Thyroid gland (tissue), 4 donors: ENCODE measurements at regions not wholly inside any gene's neighbourhood (a gene's known extent, or its start where the extent isn't known, plus 50 kb on each side); places are given as distances from the start of the nearest gene placed in this dataset.

ENCODE experiments used
- DNase-seq, 2 donors: peaks; one replicate each; pipeline ENCODE4 v3.0.0-alpha.2; 2019
- H3K27ac ChIP-seq, 3 donors: fragments of 200-600 bp; sonication (generic); 1 replicate in 2 of 3; 2 replicates in 1 of 3; pipeline ENCODE4 v1.5.1; 2016 to 2019; ENCODE audit warnings: mild to moderate bottlenecking in 1 of 3, moderate library complexity in 1 of 3
- H3K27me3 ChIP-seq: fragments of 200-600 bp; sonication (generic); one replicate; pipeline ENCODE4 v1.5.1; 2019
- H3K36me3 ChIP-seq, 2 donors: fragments of 200-600 bp; sonication (generic); one replicate each; pipeline ENCODE4 v1.5.1; 2016 to 2019
- H3K4me1 ChIP-seq, 2 donors: fragments of 200-600 bp; sonication (generic); one replicate each; pipeline ENCODE4 v1.5.1; 2017 to 2019
- H3K4me3 ChIP-seq, 3 donors: fragments of 200-600 bp; sonication (generic); replicated peaks in 1 of 3; 1 replicate in 2 of 3; 2 replicates in 1 of 3; pipeline ENCODE4 v1.5.1; 2016; ENCODE audit warnings: mild to moderate bottlenecking in 1 of 3
- H3K9me3 ChIP-seq: fragments of 200-600 bp; sonication (generic); one replicate; pipeline ENCODE4 v1.5.1; 2017
- POLR2A ChIP-seq, 2 donors: fragments of 450-650 bp; IDR thresholded peaks; one replicate each; pipeline ENCODE4 v1.6.1; 2017; ENCODE audit warnings: antibody characterized with exemption in 2 of 2, mild to moderate bottlenecking in 2 of 2, moderate library complexity in 1 of 2
- WGBS, 2 donors: methylation state at CpG; one replicate each; pipeline ENCODE4 v1.1.5; 2017; 5-methylcytosine and 5-hydroxymethylcytosine counted together
- intact Hi-C: fragments of 100-400 bp; cut with DNase I; formaldehyde crosslinking; loops from one replicate; pipeline ENCODE4 v1.15.1; 2023
- TF ChIP-seq, protein P1 (sequence below), 6 experiments: fragments of 200-600 bp in 3 of 6; fragments of 450-650 bp in 3 of 6; sonication (generic) in 3 of 6; IDR thresholded peaks; one replicate each; pipeline ENCODE4 v1.5.1; 2016 to 2019; ENCODE audit warnings: antibody characterized with exemption in 6 of 6, mild to moderate bottlenecking in 2 of 6, inconsistent platforms in 1 of 6, moderate library complexity in 1 of 6

DNA sequence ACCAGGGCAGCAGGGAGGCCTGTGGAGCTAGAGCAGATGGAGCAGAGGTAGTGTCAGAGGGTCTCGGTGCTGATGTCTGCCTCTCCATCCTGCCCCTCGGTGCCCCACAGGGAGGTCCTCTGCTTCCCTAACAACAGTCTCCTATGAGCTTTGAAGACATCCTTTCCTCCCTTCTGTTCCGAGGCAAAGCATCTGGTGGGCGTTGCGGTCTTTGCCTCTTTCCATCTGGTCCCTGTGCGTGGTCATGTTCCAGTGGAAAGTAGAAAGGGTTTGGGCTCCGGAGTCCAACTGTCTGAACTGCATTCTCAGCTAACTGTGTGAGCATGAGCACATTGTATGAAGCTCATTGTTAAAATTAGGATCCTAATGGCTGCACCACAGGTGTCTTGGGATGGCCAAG is 370.6 kb downstream of the AACS start:
- Histone ChIP-seq H3K27ac (no peak overlapping the region), H3K36me3 (no peaks in the 10 kb centered on the region), H3K27me3 (no peaks in the 10 kb centered on the region), H3K4me3 (no peak overlapping the region), H3K4me1 (no peaks in the 10 kb centered on the region), H3K9me3 (no peaks in the 10 kb centered on the region)
- WGBS, 2 donors: 88 to 92% methylated on average over 7 of the region's 7 CpGs
- DNase-seq: no peak
- intact Hi-C loops: no loop called here
- no peak for TF ChIP-seq POLR2A (IDR thresholded peaks at IDR 0.05)
- TF ChIP-seq, protein P1, sequence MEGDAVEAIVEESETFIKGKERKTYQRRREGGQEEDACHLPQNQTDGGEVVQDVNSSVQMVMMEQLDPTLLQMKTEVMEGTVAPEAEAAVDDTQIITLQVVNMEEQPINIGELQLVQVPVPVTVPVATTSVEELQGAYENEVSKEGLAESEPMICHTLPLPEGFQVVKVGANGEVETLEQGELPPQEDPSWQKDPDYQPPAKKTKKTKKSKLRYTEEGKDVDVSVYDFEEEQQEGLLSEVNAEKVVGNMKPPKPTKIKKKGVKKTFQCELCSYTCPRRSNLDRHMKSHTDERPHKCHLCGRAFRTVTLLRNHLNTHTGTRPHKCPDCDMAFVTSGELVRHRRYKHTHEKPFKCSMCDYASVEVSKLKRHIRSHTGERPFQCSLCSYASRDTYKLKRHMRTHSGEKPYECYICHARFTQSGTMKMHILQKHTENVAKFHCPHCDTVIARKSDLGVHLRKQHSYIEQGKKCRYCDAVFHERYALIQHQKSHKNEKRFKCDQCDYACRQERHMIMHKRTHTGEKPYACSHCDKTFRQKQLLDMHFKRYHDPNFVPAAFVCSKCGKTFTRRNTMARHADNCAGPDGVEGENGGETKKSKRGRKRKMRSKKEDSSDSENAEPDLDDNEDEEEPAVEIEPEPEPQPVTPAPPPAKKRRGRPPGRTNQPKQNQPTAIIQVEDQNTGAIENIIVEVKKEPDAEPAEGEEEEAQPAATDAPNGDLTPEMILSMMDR (IDR thresholded peaks at IDR 0.05): no peak

DNA sequence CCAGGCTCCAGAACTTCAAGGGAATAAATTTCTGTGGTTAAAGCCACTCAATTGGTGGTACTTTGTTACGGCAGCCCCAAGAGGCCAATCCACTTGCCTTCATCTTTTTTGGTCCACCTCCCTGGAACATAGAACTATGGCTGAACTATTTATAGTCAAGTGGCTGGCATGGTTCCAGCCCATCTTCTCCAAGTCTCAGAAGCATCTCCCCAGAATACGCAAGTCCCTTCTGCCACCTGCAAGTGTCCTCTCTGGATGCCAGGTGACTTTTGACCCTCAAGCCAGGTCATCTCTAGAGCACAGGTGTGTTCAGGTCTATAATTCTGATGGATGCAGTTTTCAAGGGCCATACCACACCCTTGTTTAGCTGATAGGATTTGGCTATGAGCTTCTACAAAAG is 371.5 kb downstream of the AACS start:
- intact Hi-C loops: no loop called here
- no peak for DNase-seq
- Histone ChIP-seq H3K4me1 (no peaks in the 10 kb centered on the region), H3K36me3 (no peaks in the 10 kb centered on the region), H3K4me3 (no peak overlapping the region), H3K27me3 (no peaks in the 10 kb centered on the region), H3K27ac (no peak overlapping the region), H3K9me3 (no peaks in the 10 kb centered on the region)
- WGBS, 2 donors: 54 to 56% methylated on average over 2 of the region's 2 CpGs
- TF ChIP-seq POLR2A (IDR thresholded peaks at IDR 0.05): no peak
- TF ChIP-seq, protein P1 (IDR thresholded peaks at IDR 0.05): no peak

DNA sequence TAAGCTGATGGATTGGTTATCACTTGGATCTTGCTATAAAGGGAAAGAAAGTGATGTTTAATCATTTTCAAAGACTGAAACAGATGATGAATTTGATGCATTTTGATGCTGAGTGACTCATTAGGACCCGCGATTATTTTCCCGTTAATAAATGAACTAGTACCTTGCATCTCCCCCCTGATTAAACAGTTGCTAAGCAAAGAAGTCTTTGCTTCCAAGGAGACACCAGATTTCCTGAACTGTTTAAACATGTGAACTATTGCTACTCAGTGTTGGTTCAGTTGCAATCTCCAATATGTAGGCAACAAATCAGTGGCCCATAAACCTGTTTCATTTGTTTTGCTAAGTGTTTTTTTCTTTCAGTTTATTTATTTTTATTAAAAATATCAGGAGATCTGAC is 375.2 kb downstream of the AACS start:
- no peak overlapping the region for H3K27ac ChIP-seq
- H3K4me3 ChIP-seq: no peak overlapping the region
- H3K9me3 ChIP-seq: no peaks in the 10 kb centered on the region
- no peak for DNase-seq
- no peak for TF ChIP-seq POLR2A (IDR thresholded peaks at IDR 0.05)
- TF ChIP-seq, protein P1 (IDR thresholded peaks at IDR 0.05): no peak
- intact Hi-C loops: no loop called here
- no peaks in the 10 kb centered on the region for H3K36me3 ChIP-seq
- no peaks in the 10 kb centered on the region for H3K4me1 ChIP-seq
- no peaks in the 10 kb centered on the region for H3K27me3 ChIP-seq
- 71 to 87% methylated on average over 3 of the region's 3 CpGs for WGBS, 2 donors

DNA sequence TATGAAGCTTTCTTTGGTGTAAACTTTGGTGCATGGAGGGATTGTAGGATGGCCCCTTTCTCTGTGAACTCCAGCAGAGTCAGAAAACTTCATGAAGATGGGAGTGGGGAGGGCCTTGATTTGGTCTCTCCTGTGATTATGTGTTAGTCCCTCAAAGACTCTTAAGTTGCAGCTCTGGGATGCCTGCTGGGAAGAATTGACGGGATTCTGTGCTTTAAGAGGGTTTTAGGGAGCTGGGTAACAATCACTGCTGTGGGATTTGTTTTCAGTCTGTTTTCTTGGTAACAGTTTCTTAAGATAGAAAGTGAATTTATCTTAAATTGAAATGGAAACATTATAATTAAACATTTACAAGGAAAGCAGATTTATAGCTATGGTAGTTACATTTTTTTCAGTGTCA is 378.1 kb downstream of the AACS start:
- intact Hi-C loops: no loop called here
- H3K36me3 ChIP-seq: no peaks in the 10 kb centered on the region
- H3K27me3 ChIP-seq: no peaks in the 10 kb centered on the region
- 18 to 21% methylated on average over 1 of the region's 1 CpG for WGBS, 2 donors
- H3K4me3 ChIP-seq: no peak overlapping the region
- DNase-seq: no peak
- no peak overlapping the region for H3K27ac ChIP-seq
- H3K9me3 ChIP-seq: no peaks in the 10 kb centered on the region
- H3K4me1 ChIP-seq: no peaks in the 10 kb centered on the region
- TF ChIP-seq POLR2A (IDR thresholded peaks at IDR 0.05): no peak
- TF ChIP-seq, protein P1 (IDR thresholded peaks at IDR 0.05): no peak

DNA sequence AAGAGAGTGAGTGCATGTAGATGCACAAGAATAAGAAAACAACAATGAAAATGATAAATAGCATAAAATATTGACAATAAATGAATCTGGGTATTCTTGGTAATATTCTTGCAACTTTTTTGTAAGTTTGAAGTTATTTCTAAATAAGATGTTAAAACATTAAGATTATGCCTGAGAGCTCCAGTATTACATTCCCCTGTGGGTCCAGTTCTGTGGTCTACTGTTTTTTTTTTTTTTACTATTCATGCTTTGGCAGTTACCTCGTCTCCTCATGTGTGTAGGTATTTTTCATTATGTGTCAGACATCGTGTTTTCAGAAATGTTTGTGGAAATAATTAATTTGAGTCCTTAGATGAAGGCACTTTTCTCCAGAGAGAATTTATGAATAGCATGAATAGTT is 386.2 kb downstream of the AACS start:
- intact Hi-C loops: no loop called here
- TF ChIP-seq, protein P1 (IDR thresholded peaks at IDR 0.05): no peak
- TF ChIP-seq POLR2A (IDR thresholded peaks at IDR 0.05): no peak
- no peaks in the 10 kb centered on the region for H3K4me1 ChIP-seq
- no peak overlapping the region for H3K4me3 ChIP-seq
- WGBS, 2 donors: 64 to 66% methylated on average over 2 of the region's 2 CpGs
- H3K27ac ChIP-seq: no peak overlapping the region
- no peaks in the 10 kb centered on the region for H3K27me3 ChIP-seq
- H3K9me3 ChIP-seq: no peaks in the 10 kb centered on the region
- no peaks in the 10 kb centered on the region for H3K36me3 ChIP-seq
- no peak for DNase-seq
